ENCODE measurements at regions not wholly inside any gene's neighbourhood (a gene's known extent, or its start where the extent isn't known, plus 50 kb on each side); places are given as distances from the start of the nearest gene placed in this dataset.

GRCh38 chr12:114992443-114992842 lies 308.5 kb upstream of the TBX3 start:
- Mint-ChIP-seq H3K36me3 (ENCODE audit: low read depth, unreplicated experiment) (peaks cover 4% of the 10 kb centered on the region), H3K27ac (ENCODE audit: unreplicated experiment) (no peak overlapping the region), H3K4me3 (ENCODE audit: unreplicated experiment) (no peak overlapping the region), H3K27me3 (ENCODE audit: unreplicated experiment) (peaks cover 2% of the 10 kb centered on the region), H3K4me1 (ENCODE audit: unreplicated experiment) (no peaks in the 10 kb centered on the region), H3K9me3 (ENCODE audit: unreplicated experiment) (peaks cover 5% of the 10 kb centered on the region)
- no peak for DNase-seq (ENCODE audit: low spot score)
- no peak for TF ChIP-seq CTCF (IDR thresholded peaks at IDR 0.05; ENCODE audit: unreplicated experiment)

- no peaks in the 10 kb centered on the region for H3K4me1 Mint-ChIP-seq (ENCODE audit: unreplicated experiment)
- TF ChIP-seq CTCF (IDR thresholded peaks at IDR 0.05; ENCODE audit: unreplicated experiment): no peak
- no peak overlapping the region for H3K4me3 Mint-ChIP-seq (ENCODE audit: unreplicated experiment)
- H3K27ac Mint-ChIP-seq (ENCODE audit: unreplicated experiment): no peak overlapping the region
- H3K27me3 Mint-ChIP-seq (ENCODE audit: unreplicated experiment): peaks cover 2% of the 10 kb centered on the region
- DNase-seq (ENCODE audit: low spot score): no peak
- no peaks in the 10 kb centered on the region for H3K36me3 Mint-ChIP-seq (ENCODE audit: low read depth, unreplicated experiment)
- no peaks in the 10 kb centered on the region for H3K9me3 Mint-ChIP-seq (ENCODE audit: unreplicated experiment)
Measured at GRCh38 chr12:114990381-114990780, 306.4 kb upstream of the TBX3 start.

GRCh38 chr12:114986849-114987248 lies 302.9 kb upstream of the TBX3 start:
- Mint-ChIP-seq H3K4me3 (ENCODE audit: unreplicated experiment) (no peak overlapping the region), H3K4me1 (ENCODE audit: unreplicated experiment) (no peaks in the 10 kb centered on the region), H3K27me3 (ENCODE audit: unreplicated experiment) (peaks cover 2% of the 10 kb centered on the region), H3K9me3 (ENCODE audit: unreplicated experiment) (no peaks in the 10 kb centered on the region), H3K36me3 (ENCODE audit: low read depth, unreplicated experiment) (no peaks in the 10 kb centered on the region), H3K27ac (ENCODE audit: unreplicated experiment) (no peak overlapping the region)
- TF ChIP-seq CTCF (IDR thresholded peaks at IDR 0.05; ENCODE audit: unreplicated experiment): no peak
- DNase-seq (ENCODE audit: low spot score): no peak

GRCh38 chr12:114986178-114986714 lies 302.3 kb upstream of the TBX3 start:
- no peaks in the 10 kb centered on the region for H3K4me1 Mint-ChIP-seq (ENCODE audit: unreplicated experiment)
- DNase-seq (ENCODE audit: low spot score): no peak
- no peak overlapping the region for H3K27ac Mint-ChIP-seq (ENCODE audit: unreplicated experiment)
- no peak for TF ChIP-seq CTCF (IDR thresholded peaks at IDR 0.05; ENCODE audit: unreplicated experiment)
- H3K36me3 Mint-ChIP-seq (ENCODE audit: low read depth, unreplicated experiment): no peaks in the 10 kb centered on the region
- peaks cover 2% of the 10 kb centered on the region for H3K27me3 Mint-ChIP-seq (ENCODE audit: unreplicated experiment)
- no peaks in the 10 kb centered on the region for H3K9me3 Mint-ChIP-seq (ENCODE audit: unreplicated experiment)
- H3K4me3 Mint-ChIP-seq (ENCODE audit: unreplicated experiment): no peak overlapping the region

GRCh38 chr12:114984634-114985061 lies 300.7 kb upstream of the TBX3 start:
- Mint-ChIP-seq H3K4me1 (ENCODE audit: unreplicated experiment) (no peaks in the 10 kb centered on the region), H3K27ac (ENCODE audit: unreplicated experiment) (no peak overlapping the region)

More at GRCh38 chr12:114984634-114985061, 300.7 kb upstream of the TBX3 start:
- Mint-ChIP-seq H3K9me3 (ENCODE audit: unreplicated experiment) (no peaks in the 10 kb centered on the region), H3K36me3 (ENCODE audit: low read depth, unreplicated experiment) (no peaks in the 10 kb centered on the region), H3K4me3 (ENCODE audit: unreplicated experiment) (no peak overlapping the region), H3K27me3 (ENCODE audit: unreplicated experiment) (no peaks in the 10 kb centered on the region)
- DNase-seq (ENCODE audit: low spot score): no peak
- no peak for TF ChIP-seq CTCF (IDR thresholded peaks at IDR 0.05; ENCODE audit: unreplicated experiment)
